Esophagus muscularis mucosa (tissue), 4 donors: ENCODE measurements at regions not wholly inside any gene's neighbourhood (a gene's known extent, or its start where the extent isn't known, plus 50 kb on each side); places are given as distances from the start of the nearest gene placed in this dataset.

Experiments
- EP300 ChIP-seq: sonication (generic); formaldehyde crosslinking; IDR thresholded peaks from one replicate; pipeline ENCODE4 v1.6.1; 2017; ENCODE audit warnings: antibody characterized with exemption
- POLR2A ChIP-seq: fragments of 450-650 bp; IDR thresholded peaks from one replicate; pipeline ENCODE4 v1.6.1; 2017; ENCODE audit warnings: antibody characterized with exemption, moderate library complexity, mild to moderate bottlenecking, low read depth
- POLR2AphosphoS5 ChIP-seq, 2 donors: sonication (generic); formaldehyde crosslinking; IDR thresholded peaks; one replicate each; pipeline ENCODE4 v1.6.1; 2017; ENCODE audit warnings: antibody characterized with exemption in 2 of 2
- TF ChIP-seq, protein P1 (sequence below), 3 experiments: fragments of 200-600 bp in 2 of 3; fragments of 450-650 bp in 1 of 3; sonication (generic) in 2 of 3; IDR thresholded peaks; one replicate each; pipeline ENCODE4 v1.5.1; 2017 to 2019; ENCODE audit warnings: antibody characterized with exemption in 3 of 3, mild to moderate bottlenecking in 2 of 3, moderate library complexity in 1 of 3

DNA sequence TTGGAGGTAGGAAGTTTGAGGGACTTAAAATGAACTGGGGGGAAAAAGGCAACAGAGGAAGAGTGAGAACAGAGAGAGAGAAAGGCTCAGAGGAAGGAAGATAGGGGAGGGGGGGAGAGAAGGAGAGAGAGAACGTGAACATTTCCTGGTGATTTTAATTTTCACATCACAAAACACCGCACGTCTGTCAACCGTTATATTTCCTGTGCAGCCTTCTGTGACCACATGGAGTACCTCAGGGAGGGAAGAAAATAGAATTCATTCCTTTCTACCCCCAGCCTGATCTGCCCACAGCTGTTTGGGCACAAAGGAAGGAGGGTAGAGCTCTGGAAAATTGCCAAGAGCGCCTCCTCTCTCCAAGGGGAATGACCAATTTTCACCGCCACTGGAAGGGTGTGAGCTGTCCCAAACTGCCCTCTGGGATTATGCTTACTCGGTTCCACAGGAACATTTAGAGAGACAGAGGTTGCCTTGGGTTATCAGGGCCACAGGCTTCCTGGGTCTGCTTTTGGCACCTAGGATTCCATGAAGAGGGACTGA lies 135.7 kb upstream of the MAMLD1 start:
- TF ChIP-seq, protein P1, sequence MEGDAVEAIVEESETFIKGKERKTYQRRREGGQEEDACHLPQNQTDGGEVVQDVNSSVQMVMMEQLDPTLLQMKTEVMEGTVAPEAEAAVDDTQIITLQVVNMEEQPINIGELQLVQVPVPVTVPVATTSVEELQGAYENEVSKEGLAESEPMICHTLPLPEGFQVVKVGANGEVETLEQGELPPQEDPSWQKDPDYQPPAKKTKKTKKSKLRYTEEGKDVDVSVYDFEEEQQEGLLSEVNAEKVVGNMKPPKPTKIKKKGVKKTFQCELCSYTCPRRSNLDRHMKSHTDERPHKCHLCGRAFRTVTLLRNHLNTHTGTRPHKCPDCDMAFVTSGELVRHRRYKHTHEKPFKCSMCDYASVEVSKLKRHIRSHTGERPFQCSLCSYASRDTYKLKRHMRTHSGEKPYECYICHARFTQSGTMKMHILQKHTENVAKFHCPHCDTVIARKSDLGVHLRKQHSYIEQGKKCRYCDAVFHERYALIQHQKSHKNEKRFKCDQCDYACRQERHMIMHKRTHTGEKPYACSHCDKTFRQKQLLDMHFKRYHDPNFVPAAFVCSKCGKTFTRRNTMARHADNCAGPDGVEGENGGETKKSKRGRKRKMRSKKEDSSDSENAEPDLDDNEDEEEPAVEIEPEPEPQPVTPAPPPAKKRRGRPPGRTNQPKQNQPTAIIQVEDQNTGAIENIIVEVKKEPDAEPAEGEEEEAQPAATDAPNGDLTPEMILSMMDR (IDR thresholded peaks at IDR 0.05): no peak
- TF ChIP-seq EP300 (no peak), POLR2AphosphoS5 (IDR thresholded peaks at IDR 0.05) (no peak), POLR2A (no peak)
